Activated T-cell treated with anti-CD3 and anti-CD28 coated beads for 24 hours (primary cell): ENCODE measurements at regions not wholly inside any gene's neighbourhood (a gene's known extent, or its start where the extent isn't known, plus 50 kb on each side); places are given as distances from the start of the nearest gene placed in this dataset.
"Not testable (repeated sequence)": the region's sequence is repeated elsewhere in the genome, so short reads cannot be mapped to it uniquely, and the experiment has no call there.

Experiments
- DNase-seq: peaks from one replicate; pipeline ENCODE4 v3.0.0-alpha.2; 2020; ENCODE audit warnings: low read depth

DNA sequence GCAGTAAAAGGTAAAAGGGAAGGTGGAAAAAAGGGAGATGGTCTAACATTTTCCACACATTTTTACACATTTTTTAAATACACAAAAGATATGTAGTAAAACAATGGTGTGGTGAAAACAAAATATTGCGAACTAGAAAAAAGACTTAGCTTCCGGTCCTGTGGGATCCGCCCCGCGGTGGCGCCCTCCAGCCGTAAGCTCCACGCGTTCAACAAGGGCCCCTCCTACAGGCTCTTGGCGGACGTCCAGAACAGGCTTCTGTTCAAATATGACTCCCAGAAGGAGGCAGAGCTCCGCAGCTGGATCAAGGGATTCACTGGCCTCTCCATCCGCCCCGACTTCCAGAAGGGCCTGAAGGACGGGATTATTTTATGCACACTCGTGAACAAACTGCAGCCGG lies 134.1 kb upstream of the TEKT4 start:
- DNase-seq, result not testable (repeated sequence)

DNA sequence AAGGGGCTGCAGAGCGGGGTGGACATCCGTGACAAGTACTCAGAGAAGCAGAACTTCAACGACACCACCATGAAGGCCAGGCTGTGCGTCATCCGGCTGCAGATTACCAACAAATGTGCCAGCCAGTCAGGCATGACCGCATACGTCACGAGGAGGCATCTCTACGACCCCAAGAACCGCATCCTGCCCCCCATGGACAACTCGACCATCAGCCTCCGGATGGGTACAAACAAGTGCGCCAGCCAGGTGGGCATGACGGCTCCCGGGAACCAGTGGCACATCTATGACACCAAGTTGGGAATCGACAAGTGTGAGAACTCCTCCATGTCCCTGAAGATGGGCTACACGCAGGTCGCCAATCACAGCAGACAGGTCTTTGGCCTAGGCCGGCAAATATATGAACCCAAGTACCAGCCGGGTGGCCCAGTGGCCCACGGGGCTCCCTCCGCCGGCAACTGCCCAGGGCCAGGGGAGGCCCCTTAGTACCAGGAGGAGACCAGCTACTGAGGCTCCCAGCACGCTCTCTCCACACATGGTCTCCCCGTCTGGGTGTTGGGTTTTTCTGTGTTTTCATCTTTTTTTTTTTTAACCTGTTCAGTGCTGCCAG lies 133.4 kb upstream of the TEKT4 start:
- not testable (repeated sequence) for DNase-seq

DNA sequence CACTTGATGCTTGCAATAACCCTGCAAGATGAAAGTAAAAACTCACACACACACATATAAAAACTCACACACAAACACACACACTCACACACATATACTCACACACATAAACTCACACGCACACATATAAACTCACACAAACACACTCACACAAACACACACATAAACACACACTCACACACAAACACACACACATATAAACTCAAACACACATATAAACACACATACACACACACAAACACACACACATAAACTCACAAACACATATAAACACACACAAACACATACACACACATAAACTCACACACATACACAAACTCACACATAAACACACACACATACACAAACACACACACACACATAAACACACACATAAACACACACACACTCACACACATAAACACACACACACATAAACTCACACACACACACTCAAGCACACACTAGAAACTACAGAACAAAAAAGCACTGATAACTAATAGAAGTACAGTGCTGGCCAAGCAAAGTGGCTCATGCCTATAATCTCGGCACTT lies 117.7 kb upstream of the TEKT4 start:
- no peak for DNase-seq

DNA sequence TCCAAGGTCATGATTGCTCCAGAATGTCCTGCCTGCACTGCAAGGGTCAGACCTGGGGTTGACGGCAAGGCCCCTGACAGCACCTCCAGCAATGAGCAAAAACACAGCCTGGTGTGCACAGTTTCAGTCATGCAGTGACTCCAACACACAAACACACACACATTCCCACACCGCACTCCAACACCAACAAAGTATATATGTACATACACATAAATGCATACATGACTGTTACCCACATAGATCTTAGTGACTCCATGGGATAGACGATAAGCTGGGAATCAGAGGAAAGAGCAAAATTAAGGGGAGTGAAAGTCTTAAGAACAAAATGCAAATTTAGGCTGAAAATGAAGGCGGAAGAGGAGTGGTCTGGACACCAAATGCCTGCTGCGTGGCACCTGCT lies 112.7 kb upstream of the TEKT4 start:
- no peak for DNase-seq

DNA sequence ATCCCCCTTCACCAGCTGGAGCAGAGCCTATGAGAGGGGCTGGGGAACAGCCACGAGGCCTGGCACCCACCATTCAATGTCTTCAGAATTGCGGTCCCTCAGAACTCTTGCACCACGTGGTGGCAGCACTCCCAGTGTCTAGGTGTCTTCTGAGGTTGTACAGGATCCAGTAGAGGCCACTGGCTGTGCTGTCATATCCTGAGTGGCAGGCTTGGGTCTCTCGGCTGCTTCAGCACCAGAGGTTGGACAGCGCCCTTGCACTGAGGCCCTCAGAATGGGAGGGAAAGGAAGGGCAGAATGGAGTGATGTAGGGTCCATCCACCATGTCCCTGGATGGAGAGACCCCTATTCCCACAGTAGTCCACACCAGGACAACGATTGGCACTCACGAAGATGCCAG lies 112.0 kb upstream of the TEKT4 start:
- DNase-seq, result no peak

DNA sequence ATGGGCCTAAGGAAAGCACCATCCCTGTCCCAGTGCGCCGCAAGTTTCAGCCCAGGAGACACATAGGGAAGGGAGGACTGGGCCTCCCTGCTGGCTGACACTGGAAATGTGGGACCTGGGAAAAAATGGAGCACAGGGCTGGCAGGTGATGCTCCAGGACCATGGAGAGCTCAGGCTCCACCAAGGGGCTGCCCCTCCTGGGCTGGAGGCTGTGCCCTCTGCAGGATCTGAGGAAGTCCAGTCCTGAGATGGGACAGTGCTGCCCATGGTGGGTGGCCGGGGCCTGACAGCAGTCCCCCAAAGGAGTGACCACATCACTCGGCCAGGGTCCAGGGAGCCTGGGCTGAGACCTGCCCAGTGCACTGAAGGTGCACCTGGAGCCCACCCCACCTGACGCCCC lies 108.6 kb upstream of the TEKT4 start:
- DNase-seq, result no peak

DNA sequence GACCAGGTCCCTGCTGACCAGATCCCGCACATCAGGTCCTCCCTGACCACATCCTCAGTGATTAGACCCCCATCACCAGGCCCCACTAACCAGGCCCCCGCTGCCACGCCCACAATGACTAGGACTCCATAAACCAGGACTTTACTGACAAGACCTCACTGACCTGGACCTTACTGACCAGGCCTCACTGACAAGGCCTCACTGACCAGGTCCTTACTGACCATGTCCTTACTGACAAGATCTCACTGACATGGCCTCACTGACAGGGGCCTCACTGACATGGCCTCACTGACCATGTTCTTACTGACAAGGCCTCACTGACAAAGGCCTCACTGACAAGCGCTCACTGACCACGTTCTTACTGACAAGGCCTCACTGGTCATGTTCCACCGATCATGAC lies 107.9 kb upstream of the TEKT4 start:
- DNase-seq, result no peak

DNA sequence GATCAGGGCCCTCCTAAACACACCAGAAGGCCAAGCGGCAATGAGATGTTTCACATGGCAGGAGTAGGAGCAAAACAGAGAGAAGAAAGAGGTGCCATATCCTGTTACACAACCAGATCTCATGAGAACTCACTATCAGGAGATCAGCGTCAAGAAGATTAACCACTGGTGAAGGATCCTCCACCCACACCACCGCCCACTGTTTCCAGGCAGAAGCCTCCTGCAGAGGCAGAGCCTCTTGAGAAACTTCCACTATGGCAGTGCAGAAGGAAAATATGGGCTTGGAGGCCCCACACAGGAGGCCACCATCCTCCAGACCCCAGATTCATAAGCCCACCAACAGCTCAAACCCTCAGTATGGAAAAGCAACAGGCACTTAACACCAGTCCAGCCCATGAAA lies 106.9 kb upstream of the TEKT4 start:
- DNase-seq, result not testable (repeated sequence)

DNA sequence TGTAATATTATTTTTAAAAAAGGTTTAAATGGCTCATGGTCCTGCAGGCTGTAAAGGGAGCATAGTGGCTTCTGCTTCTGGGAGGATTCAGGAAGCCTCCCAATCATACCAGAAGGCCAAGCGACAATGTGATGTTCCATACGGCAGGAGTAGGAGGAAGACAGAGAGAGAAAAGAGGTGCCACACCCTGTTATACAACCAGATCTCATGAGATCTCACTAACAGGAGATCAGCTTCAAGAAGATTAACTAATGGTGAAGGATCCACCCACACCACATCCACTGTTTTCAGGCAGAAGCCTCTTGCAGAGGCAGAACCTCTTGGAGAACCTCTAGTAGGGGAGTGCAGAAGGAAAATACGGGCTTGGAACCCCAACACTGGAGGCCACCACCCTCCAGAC lies 103.9 kb upstream of the TEKT4 start:
- DNase-seq, result no peak

DNA sequence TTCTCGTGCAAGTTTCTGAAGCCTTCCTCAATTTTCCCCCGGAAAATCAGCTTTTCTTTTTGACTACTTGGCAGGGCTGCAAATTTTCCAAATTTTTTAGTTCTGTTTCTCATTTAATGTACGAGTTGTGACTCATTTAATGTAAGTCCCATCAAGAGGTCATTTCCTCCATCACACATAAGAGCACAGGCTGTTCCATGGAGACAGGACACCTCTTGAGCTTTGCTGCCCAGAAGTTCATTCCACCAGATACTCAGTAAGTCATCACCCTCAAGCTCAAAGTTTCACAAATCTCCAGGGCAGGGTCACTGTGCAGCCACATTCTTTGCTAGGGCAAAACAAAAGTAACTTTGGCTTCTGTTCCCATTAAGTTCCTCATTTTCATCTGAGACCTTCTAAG lies 101.5 kb upstream of the TEKT4 start:
- DNase-seq, result no peak

DNA sequence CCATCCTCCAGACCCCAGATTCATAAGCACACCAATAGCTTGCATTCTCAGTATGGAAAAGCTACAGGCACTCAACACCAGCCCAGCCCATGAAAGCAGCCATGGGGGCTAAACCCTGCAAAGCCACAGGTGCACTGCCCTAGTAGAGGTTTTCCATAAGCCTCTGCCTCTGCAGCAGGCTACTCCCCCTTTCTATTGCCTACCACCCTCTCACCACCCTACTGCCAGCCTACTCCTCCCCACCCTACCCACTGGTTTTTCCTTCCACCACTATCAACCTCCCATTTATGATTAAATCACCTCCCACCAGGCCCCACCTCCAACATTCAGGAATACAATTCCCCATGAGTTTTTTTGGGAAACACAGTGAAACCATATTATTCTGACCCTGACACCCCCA lies 96.4 kb upstream of the TEKT4 start:
- DNase-seq, result no peak

DNA sequence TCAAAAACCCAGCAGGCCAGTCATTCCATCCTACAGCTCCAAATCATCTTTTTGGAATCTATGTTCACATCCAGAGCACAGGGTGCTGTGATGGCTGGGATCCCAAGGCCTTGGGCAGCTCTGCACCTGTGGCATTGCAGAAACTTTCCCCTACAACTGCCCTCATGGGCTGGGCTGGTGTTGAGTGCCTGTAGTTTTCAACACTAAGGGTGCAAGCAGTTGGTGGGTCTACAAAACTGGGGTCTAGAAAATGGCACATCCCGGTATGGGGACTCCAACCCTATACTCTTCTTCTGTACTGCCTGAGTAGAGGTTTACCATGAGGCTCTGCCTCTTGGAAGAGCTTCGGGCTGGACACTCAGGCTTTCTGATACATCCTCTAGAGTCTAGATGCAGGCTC lies 95.2 kb upstream of the TEKT4 start:
- no peak for DNase-seq

DNA sequence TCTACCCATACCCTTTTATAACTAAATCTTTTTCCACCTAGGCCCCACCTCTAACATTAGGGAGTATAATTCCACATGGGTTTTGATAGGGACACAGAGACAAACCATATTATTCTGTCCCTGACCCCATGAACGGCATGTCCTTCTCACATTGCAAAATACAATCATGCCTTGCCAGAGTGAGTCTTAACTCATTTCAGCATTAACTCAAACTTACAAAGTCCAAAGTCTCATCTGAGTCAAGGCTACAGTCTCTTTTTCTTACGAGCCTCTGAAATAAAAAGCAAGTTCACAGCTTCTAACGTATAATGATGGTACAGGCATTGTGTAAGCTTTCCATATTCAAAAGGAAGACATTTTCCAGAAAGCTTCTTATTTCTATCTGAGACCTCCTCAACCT lies 86.1 kb upstream of the TEKT4 start:
- DNase-seq, result not testable (repeated sequence)

DNA sequence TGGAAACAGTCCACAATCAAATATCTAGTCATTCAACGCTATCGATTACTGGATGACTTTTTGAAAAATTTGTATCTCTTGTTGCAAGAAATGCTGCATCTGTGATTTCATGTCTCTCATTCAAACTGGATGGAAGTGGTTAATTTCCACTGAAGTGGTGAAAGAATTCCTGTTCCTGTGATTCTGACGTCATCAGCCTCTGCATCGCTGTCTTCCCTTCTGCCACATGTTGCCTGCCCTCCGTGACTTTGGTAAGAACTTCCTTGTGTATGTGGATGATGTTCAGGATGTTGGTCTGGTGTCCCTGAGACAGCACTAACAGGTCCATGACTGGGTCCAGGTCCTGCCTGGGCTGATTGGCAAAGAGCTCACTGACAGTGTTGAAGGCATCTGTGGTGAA lies 84.8 kb upstream of the TEKT4 start:
- DNase-seq, result not testable (repeated sequence)

DNA sequence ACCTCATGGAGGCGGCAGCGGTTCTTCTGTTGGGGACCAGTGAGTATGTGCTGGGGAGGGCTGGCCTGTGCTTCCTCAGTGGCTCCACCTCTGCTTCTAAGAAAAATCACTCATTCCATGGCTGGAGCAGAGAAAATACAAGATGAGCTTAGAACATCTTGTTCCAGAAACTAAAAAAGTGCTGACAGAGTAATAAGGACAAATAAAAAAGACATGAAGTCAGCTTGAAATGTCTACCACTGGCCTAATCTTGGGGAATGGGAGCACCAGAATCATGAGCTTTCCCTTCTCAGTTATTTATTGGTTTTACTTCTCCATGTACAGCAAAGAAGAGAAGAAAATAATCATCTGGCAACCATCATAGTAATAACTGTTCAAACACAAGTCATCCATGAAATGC lies 81.1 kb upstream of the TEKT4 start:
- not testable (repeated sequence) for DNase-seq

DNA sequence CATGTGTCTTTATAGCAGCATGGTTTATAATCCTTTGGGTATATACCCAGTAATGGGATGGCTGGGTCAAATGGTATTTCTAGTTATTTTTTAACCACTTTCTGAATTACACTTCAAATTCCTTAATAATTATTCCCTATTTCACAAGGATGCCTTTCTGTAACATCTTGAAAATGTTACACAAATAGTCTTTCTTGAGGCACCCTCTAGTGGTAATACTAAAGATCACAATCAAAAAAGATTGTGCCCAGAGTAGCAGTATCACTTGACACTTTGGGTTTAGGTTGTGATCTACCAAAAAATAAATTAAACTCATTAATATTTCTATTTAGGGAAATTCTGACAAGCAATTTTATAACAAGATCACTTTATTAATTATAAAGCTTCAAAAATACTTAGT lies 74.0 kb upstream of the TEKT4 start:
- not testable (repeated sequence) for DNase-seq
